ENCODE measurements at regions not wholly inside any gene's neighbourhood (a gene's known extent, or its start where the extent isn't known, plus 50 kb on each side); places are given as distances from the start of the nearest gene placed in this dataset.

DNA sequence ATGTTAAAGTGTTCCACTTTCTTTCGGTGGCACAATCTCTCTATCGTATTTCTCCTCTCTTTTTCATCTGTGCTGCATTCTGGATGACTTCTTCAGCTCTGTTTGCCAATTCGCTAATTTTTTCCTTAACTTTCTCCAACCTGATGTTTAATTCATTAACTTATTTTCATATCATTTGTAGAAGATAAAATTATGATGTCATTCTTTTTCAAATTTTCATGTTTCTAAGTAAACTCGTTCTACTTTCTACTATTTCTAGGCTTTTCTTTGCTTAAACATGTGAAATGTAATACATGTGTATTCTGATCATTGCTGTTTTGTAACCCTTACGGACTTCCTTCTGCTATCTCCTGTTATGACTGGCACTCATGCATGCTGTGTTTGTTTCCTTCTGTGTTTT, 648.4 kb downstream of the QKI start:
- Histone ChIP-seq H2BK20ac (ENCODE audit: low read depth, low read length, poor library complexity, severe bottlenecking) (no peak overlapping the region), H3K4me1 (ENCODE audit: insufficient read depth, low read length) (no peaks in the 10 kb centered on the region), H3K23ac (ENCODE audit: insufficient read length, low read depth, low read length) (no peak overlapping the region), H3K23me2 (ENCODE audit: insufficient read length, low read depth, low read length, poor library complexity, severe bottlenecking) (no peaks in the 10 kb centered on the region), H3K27me3 (ENCODE audit: insufficient read depth, low read length) (no peaks in the 10 kb centered on the region), H2BK12ac (ENCODE audit: insufficient read length, low read depth, low read length) (no peak overlapping the region), H2BK15ac (ENCODE audit: low read depth, low read length) (no peak overlapping the region), H3K4me2 (ENCODE audit: insufficient read depth, insufficient read length, low read length) (no peak overlapping the region), H2BK120ac (ENCODE audit: low read depth, low read length, poor library complexity, severe bottlenecking) (no peak overlapping the region), H2AK5ac (ENCODE audit: insufficient read length, low read length) (no peak overlapping the region), H3K18ac (ENCODE audit: insufficient read length, low read depth, low read length) (no peak overlapping the region), H3T11ph (ENCODE audit: low read length) (no peak overlapping the region), H4K91ac (ENCODE audit: insufficient read length, low read depth, low read length) (no peak overlapping the region), H2BK5ac (ENCODE audit: insufficient read length, low read length) (no peak overlapping the region), H4K5ac (ENCODE audit: insufficient read length, low read depth, low read length) (no peak overlapping the region), H3K27ac (ENCODE audit: insufficient read length, low read depth, low read length) (no peak overlapping the region), H4K20me1 (ENCODE audit: control insufficient read depth, insufficient read depth, insufficient read length) (no peaks in the 10 kb centered on the region), H3K79me2 (ENCODE audit: insufficient read depth, low read length) (no peaks in the 10 kb centered on the region), H3K4ac (ENCODE audit: low read depth, low read length) (no peak overlapping the region), H3K79me1 (ENCODE audit: insufficient read depth, low read depth, low read length, poor library complexity, severe bottlenecking) (no peaks in the 10 kb centered on the region), H4K8ac (replicated peaks; ENCODE audit: insufficient read length, low read depth, low read length) (no peak overlapping the region), H3K9me3 (ENCODE audit: control insufficient read depth, low read depth, low read length) (no peaks in the 10 kb centered on the region), H2AFZ (ENCODE audit: low read length) (no peak overlapping the region), H3K9ac (ENCODE audit: extremely low read depth, insufficient read length, low read length) (no peak overlapping the region), H3K56ac (ENCODE audit: insufficient read length, low read depth, low read length) (no peak overlapping the region), H3K14ac (ENCODE audit: insufficient read depth, low read length) (no peak overlapping the region)
- no CpG with 5 or more reads among the region's 5 CpGs for WGBS (ENCODE audit: extremely low coverage, insufficient read length, low lambda C conversion rate)
- H3K4me3 Mint-ChIP-seq: no peak overlapping the region
- no peaks in the 10 kb centered on the region; a peak in 1 of 7 replicates for H3K36me3 Mint-ChIP-seq (ENCODE audit: insufficient read depth in 1 of 3, low read depth in 3 of 3)
- H3K4me1 Mint-ChIP-seq: no peaks in the 10 kb centered on the region
- no peak overlapping the region for H3K27ac Mint-ChIP-seq
- H3K9me3 Mint-ChIP-seq: no peaks in the 10 kb centered on the region
- no peak for DNase-seq
- no peaks in the 10 kb centered on the region for H3K27me3 Mint-ChIP-seq (ENCODE audit: low read depth)
- TF ChIP-seq, protein P1, sequence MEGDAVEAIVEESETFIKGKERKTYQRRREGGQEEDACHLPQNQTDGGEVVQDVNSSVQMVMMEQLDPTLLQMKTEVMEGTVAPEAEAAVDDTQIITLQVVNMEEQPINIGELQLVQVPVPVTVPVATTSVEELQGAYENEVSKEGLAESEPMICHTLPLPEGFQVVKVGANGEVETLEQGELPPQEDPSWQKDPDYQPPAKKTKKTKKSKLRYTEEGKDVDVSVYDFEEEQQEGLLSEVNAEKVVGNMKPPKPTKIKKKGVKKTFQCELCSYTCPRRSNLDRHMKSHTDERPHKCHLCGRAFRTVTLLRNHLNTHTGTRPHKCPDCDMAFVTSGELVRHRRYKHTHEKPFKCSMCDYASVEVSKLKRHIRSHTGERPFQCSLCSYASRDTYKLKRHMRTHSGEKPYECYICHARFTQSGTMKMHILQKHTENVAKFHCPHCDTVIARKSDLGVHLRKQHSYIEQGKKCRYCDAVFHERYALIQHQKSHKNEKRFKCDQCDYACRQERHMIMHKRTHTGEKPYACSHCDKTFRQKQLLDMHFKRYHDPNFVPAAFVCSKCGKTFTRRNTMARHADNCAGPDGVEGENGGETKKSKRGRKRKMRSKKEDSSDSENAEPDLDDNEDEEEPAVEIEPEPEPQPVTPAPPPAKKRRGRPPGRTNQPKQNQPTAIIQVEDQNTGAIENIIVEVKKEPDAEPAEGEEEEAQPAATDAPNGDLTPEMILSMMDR (conservative IDR thresholded peaks at IDR 0.05): no peak

All from H9 (cell line).